PC-9 (cell line): ENCODE measurements at regions not wholly inside any gene's neighbourhood (a gene's known extent, or its start where the extent isn't known, plus 50 kb on each side); places are given as distances from the start of the nearest gene placed in this dataset.
"Not testable (repeated sequence)": the region's sequence is repeated elsewhere in the genome, so short reads cannot be mapped to it uniquely, and the experiment has no call there.

ENCODE experiments used
- BruUV-seq: library from RNA; stranded (reverse); fragments of 400-500 nt; replicated peaks from 2 replicates; lab custom pipeline; 2021; lab: Mats Ljungman, UMichigan
- CTCF ChIA-PET: fragments of 300-600 bp; sonication (Branson Sonifier 250); formaldehyde crosslinking; loops from one replicate; lab custom pipeline; 2022; ENCODE audit warnings: antibody characterized with exemption; lab: Charles Lee
- POLR2A ChIA-PET: fragments of 300-600 bp; sonication (Branson Sonifier 250); formaldehyde crosslinking; loops from one replicate; lab custom pipeline; 2022; ENCODE audit warnings: antibody characterized with exemption; ENCODE audit not compliant: unreplicated experiment; lab: Charles Lee
- DNase-seq, 2 experiments: peaks; one replicate each; pipeline versions ENCODE4 v3.0.0 to v3.0.0-alpha.2; 2015 to 2022; ENCODE audit warnings: mixed read lengths in 1 of 2
- H2AFZ ChIP-seq: fragments of 200-600 bp; sonication (generic); 2 replicates; pipeline ENCODE4 v1.8.1; 2017; ENCODE audit warnings: antibody characterized with exemption
- H3F3A ChIP-seq: fragments of 200-600 bp; sonication (generic); 2 replicates; pipeline ENCODE4 v1.8.1; 2017; ENCODE audit warnings: antibody characterized with exemption, mild to moderate bottlenecking, low read depth; ENCODE audit not compliant: insufficient read depth
- H3K27ac ChIP-seq: fragments of 200-600 bp; sonication (generic); 2 replicates; pipeline ENCODE4 v1.6.1; 2016; ENCODE audit warnings: mixed run types
- H3K27me3 ChIP-seq: fragments of 200-600 bp; sonication (generic); 2 replicates; pipeline ENCODE4 v1.6.1; 2016; ENCODE audit warnings: low read depth, mixed run types; ENCODE audit not compliant: insufficient read depth
- H3K36me3 ChIP-seq: fragments of 200-600 bp; sonication (generic); 2 replicates; pipeline ENCODE4 v1.6.1; 2016; ENCODE audit warnings: low read depth, mixed run types
- H3K4me1 ChIP-seq: fragments of 200-600 bp; sonication (generic); replicated peaks from 2 replicates; pipeline ENCODE4 v1.6.1; 2016; ENCODE audit warnings: mixed run types; ENCODE audit not compliant: insufficient read depth
- H3K4me2 ChIP-seq: fragments of 200-600 bp; sonication (generic); 2 replicates; pipeline ENCODE4 v1.6.1; 2017; ENCODE audit warnings: mixed run types
- H3K4me3 ChIP-seq: fragments of 200-600 bp; sonication (generic); 2 replicates; pipeline ENCODE4 v1.6.1; 2016; ENCODE audit warnings: mixed run types
- H3K79me2 ChIP-seq: fragments of 200-600 bp; sonication (generic); 2 replicates; pipeline ENCODE4 v1.6.1; 2017; ENCODE audit warnings: low read depth, mixed run types
- H3K9me2 ChIP-seq: fragments of 200-600 bp; sonication (generic); 2 replicates; pipeline ENCODE4 v1.8.1; 2017; ENCODE audit warnings: mild to moderate bottlenecking; ENCODE audit not compliant: insufficient read depth
- H3K9me3 ChIP-seq: fragments of 200-600 bp; sonication (generic); 2 replicates; pipeline ENCODE4 v1.8.1; 2016; ENCODE audit warnings: low read depth; ENCODE audit not compliant: insufficient read depth
- H4K20me1 ChIP-seq: fragments of 200-600 bp; sonication (generic); 2 replicates; pipeline ENCODE4 v1.8.1; 2017; ENCODE audit not compliant: insufficient read depth
- EZH2 ChIP-seq: fragments of 200-600 bp; sonication (generic); IDR thresholded peaks from 2 replicates; pipeline ENCODE4 v1.8.0; 2017; ENCODE audit warnings: antibody characterized with exemption, low read depth
- intact Hi-C: fragments of 100-400 bp; cut with micrococcal nuclease; formaldehyde crosslinking; loops from one replicate; pipeline ENCODE4 v1.10.0; 2022; ENCODE audit not compliant: unreplicated experiment
- TF ChIP-seq, protein P1 (sequence below): fragments of 200-600 bp; sonication (generic); conservative IDR thresholded peaks from 2 replicates; pipeline ENCODE4 v1.6.1; 2017; ENCODE audit warnings: mixed run types, antibody characterized with exemption, mild to moderate bottlenecking, moderate library complexity

- intact Hi-C loops, result no loop called here
- Histone ChIP-seq H3K36me3 (no peaks in the 10 kb centered on the region), H3K27me3 (no peaks in the 10 kb centered on the region), H3K79me2 (no peaks in the 10 kb centered on the region), H4K20me1 (no peaks in the 10 kb centered on the region), H3K9me2 (no peaks in the 10 kb centered on the region), H3K4me1 (no peaks in the 10 kb centered on the region), H3K9me3 (no peaks in the 10 kb centered on the region), H3K4me3 (no peak overlapping the region), H3K4me2 (no peak overlapping the region), H3F3A (no peaks in the 10 kb centered on the region), H2AFZ (no peak overlapping the region), H3K27ac (no peak overlapping the region)
- no peak for DNase-seq
- CTCF ChIA-PET, result no interaction called here
- TF ChIP-seq EZH2, result no peak
- TF ChIP-seq, protein P1, sequence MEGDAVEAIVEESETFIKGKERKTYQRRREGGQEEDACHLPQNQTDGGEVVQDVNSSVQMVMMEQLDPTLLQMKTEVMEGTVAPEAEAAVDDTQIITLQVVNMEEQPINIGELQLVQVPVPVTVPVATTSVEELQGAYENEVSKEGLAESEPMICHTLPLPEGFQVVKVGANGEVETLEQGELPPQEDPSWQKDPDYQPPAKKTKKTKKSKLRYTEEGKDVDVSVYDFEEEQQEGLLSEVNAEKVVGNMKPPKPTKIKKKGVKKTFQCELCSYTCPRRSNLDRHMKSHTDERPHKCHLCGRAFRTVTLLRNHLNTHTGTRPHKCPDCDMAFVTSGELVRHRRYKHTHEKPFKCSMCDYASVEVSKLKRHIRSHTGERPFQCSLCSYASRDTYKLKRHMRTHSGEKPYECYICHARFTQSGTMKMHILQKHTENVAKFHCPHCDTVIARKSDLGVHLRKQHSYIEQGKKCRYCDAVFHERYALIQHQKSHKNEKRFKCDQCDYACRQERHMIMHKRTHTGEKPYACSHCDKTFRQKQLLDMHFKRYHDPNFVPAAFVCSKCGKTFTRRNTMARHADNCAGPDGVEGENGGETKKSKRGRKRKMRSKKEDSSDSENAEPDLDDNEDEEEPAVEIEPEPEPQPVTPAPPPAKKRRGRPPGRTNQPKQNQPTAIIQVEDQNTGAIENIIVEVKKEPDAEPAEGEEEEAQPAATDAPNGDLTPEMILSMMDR, result no peak
- POLR2A ChIA-PET, result no interaction called here
- BruUV-seq, result no TSS peak
Observed at GRCh38 chr7:113306302-113306701, 187.9 kb upstream of the SMIM30 start.

DNA sequence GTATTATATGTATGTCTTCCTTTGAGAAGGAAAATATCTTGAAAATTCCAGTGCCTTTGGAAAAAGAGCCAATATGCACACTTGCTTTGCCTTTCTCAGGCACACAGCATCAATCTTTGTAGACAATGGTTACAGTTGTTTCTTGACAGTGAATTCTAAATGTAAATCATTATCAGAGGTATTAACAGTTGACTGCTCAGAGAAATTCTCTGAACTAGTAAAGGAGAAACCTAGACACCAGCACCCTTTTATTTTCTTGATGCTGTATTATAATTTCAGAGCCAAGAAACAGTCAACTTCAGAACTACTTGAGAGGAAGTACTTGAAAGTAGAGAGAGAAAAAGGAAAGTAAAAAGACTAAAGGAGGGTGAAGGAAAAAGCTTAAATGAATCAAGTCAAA, 185.8 kb upstream of the SMIM30 start:
- no TSS peak for BruUV-seq
- no peaks in the 10 kb centered on the region for H3K36me3 ChIP-seq
- H3K9me2 ChIP-seq, result no peaks in the 10 kb centered on the region
- no peak overlapping the region for H3K4me3 ChIP-seq
- ChIA-PET POLR2A (no interaction called here), CTCF (no interaction called here)
- H3K27ac ChIP-seq, result no peak overlapping the region
- no peaks in the 10 kb centered on the region for H3K9me3 ChIP-seq
- H3F3A ChIP-seq, result no peaks in the 10 kb centered on the region
- no peaks in the 10 kb centered on the region for H3K4me1 ChIP-seq
- no peak for DNase-seq
- H4K20me1 ChIP-seq, result no peaks in the 10 kb centered on the region
- H2AFZ ChIP-seq, result no peak overlapping the region
- TF ChIP-seq, protein P1, result no peak
- TF ChIP-seq EZH2, result no peak
- intact Hi-C loops, result no loop called here
- H3K4me2 ChIP-seq, result no peak overlapping the region
- H3K27me3 ChIP-seq, result no peaks in the 10 kb centered on the region
- H3K79me2 ChIP-seq, result no peaks in the 10 kb centered on the region

DNA sequence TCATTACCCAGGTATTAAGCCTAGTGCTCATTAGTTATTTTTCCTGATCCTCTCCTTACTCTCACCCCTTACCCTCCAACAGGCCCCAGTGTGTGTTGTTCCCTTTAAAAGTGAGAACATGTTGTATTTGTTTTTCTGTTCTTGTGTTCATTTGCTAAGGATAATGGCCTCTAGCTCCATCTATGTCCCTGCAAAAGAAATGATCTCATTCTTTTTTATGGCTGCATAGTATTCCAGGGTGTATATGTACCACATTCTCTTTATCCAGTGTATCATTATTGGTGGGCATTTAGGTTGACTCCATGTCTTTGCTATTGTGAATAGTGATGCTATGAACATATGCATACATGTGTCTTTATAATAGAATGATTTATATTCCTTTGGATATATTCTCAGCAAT, 185.0 kb upstream of the SMIM30 start:
- H3K9me3 ChIP-seq, H3K79me2 ChIP-seq, H3K4me2 ChIP-seq, H3K4me1 ChIP-seq, H3K36me3 ChIP-seq, DNase-seq, H3K9me2 ChIP-seq, H4K20me1 ChIP-seq, H2AFZ ChIP-seq, POLR2A ChIA-PET, H3K4me3 ChIP-seq, intact Hi-C loops, CTCF ChIA-PET, BruUV-seq, H3K27ac ChIP-seq, H3K27me3 ChIP-seq, H3F3A ChIP-seq: not testable (repeated sequence)

- Histone ChIP-seq H4K20me1 (no peaks in the 10 kb centered on the region), H3K4me1 (no peaks in the 10 kb centered on the region), H2AFZ (no peak overlapping the region), H3K9me2 (no peaks in the 10 kb centered on the region), H3F3A (no peaks in the 10 kb centered on the region), H3K4me2 (no peak overlapping the region), H3K27me3 (no peaks in the 10 kb centered on the region), H3K9me3 (no peaks in the 10 kb centered on the region), H3K79me2 (no peaks in the 10 kb centered on the region), H3K4me3 (no peak overlapping the region), H3K27ac (no peak overlapping the region), H3K36me3 (no peaks in the 10 kb centered on the region)
- no peak for DNase-seq
- POLR2A ChIA-PET, result no interaction called here
- TF ChIP-seq, protein P1, result no peak
- TF ChIP-seq EZH2, result no peak
- CTCF ChIA-PET, result no interaction called here
- no TSS peak for BruUV-seq
- intact Hi-C loops, result no loop called here
Observed at GRCh38 chr7:113301983-113302382, 183.6 kb upstream of the SMIM30 start.
